ENCODE measurements at regions not wholly inside any gene's neighbourhood (a gene's known extent, or its start where the extent isn't known, plus 50 kb on each side); places are given as distances from the start of the nearest gene placed in this dataset.

GRCh38 chr4:45855857-45856256 is 268.0 kb downstream of the GABRG1 start:
- TF ChIP-seq CTCF (IDR thresholded peaks at IDR 0.05) (no peak), POLR2AphosphoS5 (IDR thresholded peaks at IDR 0.05) (no peak), POLR2A (IDR thresholded peaks at IDR 0.05) (no peak), EP300 (IDR thresholded peaks at IDR 0.05; ENCODE audit: low read depth) (no peak)
